ENCODE measurements at regions not wholly inside any gene's neighbourhood (a gene's known extent, or its start where the extent isn't known, plus 50 kb on each side); places are given as distances from the start of the nearest gene placed in this dataset.

- Histone ChIP-seq H3K4me1 (ENCODE audit: control insufficient read depth in 5 of 5, insufficient read depth in 5 of 5, low read length in 5 of 5) (no peaks in the 10 kb centered on the region), H3K9ac (ENCODE audit: low read length in 5 of 5) (no peak overlapping the region), H3K4me3 (ENCODE audit: low read depth in 1 of 5, low read length in 5 of 5) (no peak overlapping the region), H3K27me3 (ENCODE audit: control insufficient read depth in 5 of 5, insufficient read depth in 4 of 5, low read length in 5 of 5) (no peaks in the 10 kb centered on the region), H3K9me3 (ENCODE audit: control insufficient read depth in 5 of 5, low read length in 5 of 5) (no peaks in the 10 kb centered on the region), H3K27ac (ENCODE audit: low read depth, low read length) (no peak overlapping the region), H3K36me3 (ENCODE audit: control insufficient read depth in 5 of 5, insufficient read depth in 5 of 5, low read length in 5 of 5) (no peaks in the 10 kb centered on the region)
Measured at GRCh38 chr3:59444676-59445075, 394.9 kb upstream of the CFAP20DC start.

- H3K27ac ChIP-seq (ENCODE audit: low read depth, low read length), result no peak overlapping the region
Measured at GRCh38 chr3:59444294-59444671, 394.5 kb upstream of the CFAP20DC start.

GRCh38 chr3:59443618-59444293 lies 393.9 kb upstream of the CFAP20DC start:
- no peaks in the 10 kb centered on the region for H3K27me3 ChIP-seq (ENCODE audit: control insufficient read depth in 5 of 5, insufficient read depth in 4 of 5, low read length in 5 of 5)
- no peaks in the 10 kb centered on the region for H3K4me1 ChIP-seq (ENCODE audit: control insufficient read depth in 5 of 5, insufficient read depth in 5 of 5, low read length in 5 of 5)
- no peak overlapping the region for H3K27ac ChIP-seq (ENCODE audit: low read depth, low read length)

More at GRCh38 chr3:59444294-59444671, 394.5 kb upstream of the CFAP20DC start:
- no peak overlapping the region for H3K4me3 ChIP-seq (ENCODE audit: low read depth in 1 of 5, low read length in 5 of 5)
- no peak overlapping the region for H3K9ac ChIP-seq (ENCODE audit: low read length in 5 of 5)
- no peaks in the 10 kb centered on the region for H3K9me3 ChIP-seq (ENCODE audit: control insufficient read depth in 5 of 5, low read length in 5 of 5)
- H3K27me3 ChIP-seq (ENCODE audit: control insufficient read depth in 5 of 5, insufficient read depth in 4 of 5, low read length in 5 of 5), result no peaks in the 10 kb centered on the region
- no peaks in the 10 kb centered on the region for H3K36me3 ChIP-seq (ENCODE audit: control insufficient read depth in 5 of 5, insufficient read depth in 5 of 5, low read length in 5 of 5)
- no peaks in the 10 kb centered on the region for H3K4me1 ChIP-seq (ENCODE audit: control insufficient read depth in 5 of 5, insufficient read depth in 5 of 5, low read length in 5 of 5)

GRCh38 chr3:59442046-59442445 lies 392.2 kb upstream of the CFAP20DC start:
- H3K4me1 ChIP-seq (ENCODE audit: control insufficient read depth in 5 of 5, insufficient read depth in 5 of 5, low read length in 5 of 5), result no peaks in the 10 kb centered on the region
- no peaks in the 10 kb centered on the region for H3K27me3 ChIP-seq (ENCODE audit: control insufficient read depth in 5 of 5, insufficient read depth in 4 of 5, low read length in 5 of 5)
- H3K36me3 ChIP-seq (ENCODE audit: control insufficient read depth in 5 of 5, insufficient read depth in 5 of 5, low read length in 5 of 5), result no peaks in the 10 kb centered on the region
- H3K9ac ChIP-seq (ENCODE audit: low read length in 5 of 5), result no peak overlapping the region
- H3K4me3 ChIP-seq (ENCODE audit: low read depth in 1 of 5, low read length in 5 of 5), result no peak overlapping the region
- H3K9me3 ChIP-seq (ENCODE audit: control insufficient read depth in 5 of 5, low read length in 5 of 5), result no peaks in the 10 kb centered on the region
- H3K27ac ChIP-seq (ENCODE audit: low read depth, low read length), result no peak overlapping the region

More at GRCh38 chr3:59443618-59444293, 393.9 kb upstream of the CFAP20DC start:
- no peak overlapping the region for H3K9ac ChIP-seq (ENCODE audit: low read length in 5 of 5)
- no peaks in the 10 kb centered on the region for H3K9me3 ChIP-seq (ENCODE audit: control insufficient read depth in 5 of 5, low read length in 5 of 5)
- H3K4me3 ChIP-seq (ENCODE audit: low read depth in 1 of 5, low read length in 5 of 5), result no peak overlapping the region
- no peaks in the 10 kb centered on the region for H3K36me3 ChIP-seq (ENCODE audit: control insufficient read depth in 5 of 5, insufficient read depth in 5 of 5, low read length in 5 of 5)

DNA sequence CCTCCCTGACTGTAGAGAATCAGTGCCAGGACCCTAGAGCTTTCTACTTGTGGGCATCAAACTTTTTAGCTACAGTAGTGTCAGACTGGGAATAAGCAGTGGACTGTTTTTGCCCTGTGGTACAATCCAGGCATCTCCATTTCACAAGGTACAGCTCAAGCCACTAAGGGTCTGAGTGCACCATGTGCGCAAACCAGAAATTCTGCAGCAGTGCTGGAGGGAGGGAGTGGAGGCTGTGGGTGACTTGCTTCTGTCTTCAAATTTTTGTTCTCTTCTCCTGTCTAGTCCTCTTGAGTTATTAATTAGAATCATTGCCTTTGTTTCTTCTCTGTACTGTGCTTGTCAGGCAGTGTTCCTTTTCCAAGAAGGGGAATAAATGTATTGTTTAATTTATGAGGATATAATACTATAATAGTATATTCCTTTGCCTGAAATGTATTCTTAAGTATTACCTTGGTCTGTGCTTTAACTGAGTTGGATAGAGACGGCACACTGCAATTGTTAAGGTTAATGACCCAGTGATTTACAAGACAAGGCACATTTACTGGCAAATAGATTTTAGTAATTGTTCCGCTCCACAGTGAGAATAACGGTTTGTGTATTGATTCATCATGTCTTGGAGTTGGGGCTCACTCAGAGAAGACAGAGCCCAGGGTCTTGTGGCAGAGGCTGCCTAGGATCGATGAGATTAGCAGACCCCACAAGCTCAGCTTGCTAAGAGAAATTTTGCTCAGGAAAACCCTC lies 390.6 kb upstream of the CFAP20DC start:
- Histone ChIP-seq H3K9ac (ENCODE audit: low read length in 5 of 5) (no peak overlapping the region), H3K4me1 (ENCODE audit: control insufficient read depth in 5 of 5, insufficient read depth in 5 of 5, low read length in 5 of 5) (no peaks in the 10 kb centered on the region), H3K4me3 (ENCODE audit: low read depth in 1 of 5, low read length in 5 of 5) (no peak overlapping the region), H3K9me3 (ENCODE audit: control insufficient read depth in 5 of 5, low read length in 5 of 5) (no peaks in the 10 kb centered on the region), H3K36me3 (ENCODE audit: control insufficient read depth in 5 of 5, insufficient read depth in 5 of 5, low read length in 5 of 5) (no peaks in the 10 kb centered on the region), H3K27me3 (ENCODE audit: control insufficient read depth in 5 of 5, insufficient read depth in 4 of 5, low read length in 5 of 5) (no peaks in the 10 kb centered on the region), H3K27ac (ENCODE audit: low read depth, low read length) (no peak overlapping the region)

- H3K27ac ChIP-seq (ENCODE audit: low read depth, low read length), result no peak overlapping the region
- no peaks in the 10 kb centered on the region for H3K4me1 ChIP-seq (ENCODE audit: control insufficient read depth in 5 of 5, insufficient read depth in 5 of 5, low read length in 5 of 5)
- H3K27me3 ChIP-seq (ENCODE audit: control insufficient read depth in 5 of 5, insufficient read depth in 4 of 5, low read length in 5 of 5), result no peaks in the 10 kb centered on the region
- H3K4me3 ChIP-seq (ENCODE audit: low read depth in 1 of 5, low read length in 5 of 5), result no peak overlapping the region
- no peaks in the 10 kb centered on the region for H3K9me3 ChIP-seq (ENCODE audit: control insufficient read depth in 5 of 5, low read length in 5 of 5)
- no peaks in the 10 kb centered on the region for H3K36me3 ChIP-seq (ENCODE audit: control insufficient read depth in 5 of 5, insufficient read depth in 5 of 5, low read length in 5 of 5)
- no peak overlapping the region for H3K9ac ChIP-seq (ENCODE audit: low read length in 5 of 5)
Measured at GRCh38 chr3:59438492-59438891, 388.7 kb upstream of the CFAP20DC start.

- Histone ChIP-seq H3K27ac (ENCODE audit: low read depth, low read length) (no peak overlapping the region), H3K9me3 (ENCODE audit: control insufficient read depth in 5 of 5, low read length in 5 of 5) (no peaks in the 10 kb centered on the region), H3K27me3 (ENCODE audit: control insufficient read depth in 5 of 5, insufficient read depth in 4 of 5, low read length in 5 of 5) (no peaks in the 10 kb centered on the region), H3K36me3 (ENCODE audit: control insufficient read depth in 5 of 5, insufficient read depth in 5 of 5, low read length in 5 of 5) (no peaks in the 10 kb centered on the region), H3K4me1 (ENCODE audit: control insufficient read depth in 5 of 5, insufficient read depth in 5 of 5, low read length in 5 of 5) (no peaks in the 10 kb centered on the region), H3K9ac (ENCODE audit: low read length in 5 of 5) (no peak overlapping the region), H3K4me3 (ENCODE audit: low read depth in 1 of 5, low read length in 5 of 5) (no peak overlapping the region)
Measured at GRCh38 chr3:59436164-59436958, 386.5 kb upstream of the CFAP20DC start.

DNA sequence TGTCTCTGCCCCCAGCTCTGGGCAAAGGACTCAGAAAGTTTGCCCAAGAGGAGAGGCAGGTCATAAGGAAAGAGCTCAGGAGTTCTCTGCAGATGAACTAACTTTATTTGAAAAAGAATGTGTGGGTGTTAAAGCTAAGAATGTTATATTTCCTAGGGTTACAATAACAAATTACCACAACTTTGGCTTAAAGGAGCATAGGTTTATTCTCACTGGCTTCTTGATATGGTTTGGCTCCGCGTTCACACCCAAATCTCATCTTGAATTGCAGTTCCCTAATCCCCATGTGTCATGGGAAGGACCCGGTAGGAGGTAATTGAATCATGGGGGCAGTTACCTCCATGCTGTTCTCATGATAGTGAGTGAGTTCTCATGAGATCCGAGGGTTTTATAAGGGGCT lies 383.7 kb upstream of the CFAP20DC start:
- no peak overlapping the region for H3K9ac ChIP-seq (ENCODE audit: low read length in 5 of 5)
- no peaks in the 10 kb centered on the region for H3K4me1 ChIP-seq (ENCODE audit: control insufficient read depth in 5 of 5, insufficient read depth in 5 of 5, low read length in 5 of 5)
- no peak overlapping the region for H3K4me3 ChIP-seq (ENCODE audit: low read depth in 1 of 5, low read length in 5 of 5)
- no peaks in the 10 kb centered on the region for H3K36me3 ChIP-seq (ENCODE audit: control insufficient read depth in 5 of 5, insufficient read depth in 5 of 5, low read length in 5 of 5)
- no peak overlapping the region for H3K27ac ChIP-seq (ENCODE audit: low read depth, low read length)
- no peaks in the 10 kb centered on the region for H3K9me3 ChIP-seq (ENCODE audit: control insufficient read depth in 5 of 5, low read length in 5 of 5)
- H3K27me3 ChIP-seq (ENCODE audit: control insufficient read depth in 5 of 5, insufficient read depth in 4 of 5, low read length in 5 of 5), result no peaks in the 10 kb centered on the region

- no peak overlapping the region for H3K4me3 ChIP-seq (ENCODE audit: low read depth in 1 of 5, low read length in 5 of 5)
- no peaks in the 10 kb centered on the region for H3K27me3 ChIP-seq (ENCODE audit: control insufficient read depth in 5 of 5, insufficient read depth in 4 of 5, low read length in 5 of 5)
- H3K36me3 ChIP-seq (ENCODE audit: control insufficient read depth in 5 of 5, insufficient read depth in 5 of 5, low read length in 5 of 5), result no peaks in the 10 kb centered on the region
- no peak overlapping the region for H3K9ac ChIP-seq (ENCODE audit: low read length in 5 of 5)
- H3K4me1 ChIP-seq (ENCODE audit: control insufficient read depth in 5 of 5, insufficient read depth in 5 of 5, low read length in 5 of 5), result no peaks in the 10 kb centered on the region
- H3K9me3 ChIP-seq (ENCODE audit: control insufficient read depth in 5 of 5, low read length in 5 of 5), result no peaks in the 10 kb centered on the region
- no peak overlapping the region for H3K27ac ChIP-seq (ENCODE audit: low read depth, low read length)
Measured at GRCh38 chr3:59432665-59433064, 382.8 kb upstream of the CFAP20DC start.

- no peaks in the 10 kb centered on the region for H3K4me1 ChIP-seq (ENCODE audit: control insufficient read depth in 5 of 5, insufficient read depth in 5 of 5, low read length in 5 of 5)
- no peak overlapping the region for H3K9ac ChIP-seq (ENCODE audit: low read length in 5 of 5)
- H3K9me3 ChIP-seq (ENCODE audit: control insufficient read depth in 5 of 5, low read length in 5 of 5), result no peaks in the 10 kb centered on the region
- no peak overlapping the region for H3K4me3 ChIP-seq (ENCODE audit: low read depth in 1 of 5, low read length in 5 of 5)
- no peak overlapping the region for H3K27ac ChIP-seq (ENCODE audit: low read depth, low read length)
- H3K27me3 ChIP-seq (ENCODE audit: control insufficient read depth in 5 of 5, insufficient read depth in 4 of 5, low read length in 5 of 5), result no peaks in the 10 kb centered on the region
- H3K36me3 ChIP-seq (ENCODE audit: control insufficient read depth in 5 of 5, insufficient read depth in 5 of 5, low read length in 5 of 5), result no peaks in the 10 kb centered on the region
Measured at GRCh38 chr3:59430341-59430740, 380.5 kb upstream of the CFAP20DC start.
